Endothelial cell of umbilical vein (primary cell): ENCODE measurements at regions not wholly inside any gene's neighbourhood (a gene's known extent, or its start where the extent isn't known, plus 50 kb on each side); places are given as distances from the start of the nearest gene placed in this dataset.

ENCODE experiments used
- BruUV-seq: library from RNA; stranded (reverse); fragments of 400-500 nt; replicated peaks from 2 replicates; lab custom pipeline; 2021; lab: Mats Ljungman, UMichigan
- CTCF ChIA-PET: fragments of 300-600, 350-600 bp; sonication (Branson Sonifier 250); formaldehyde crosslinking; loops from one replicate; lab custom pipeline; 2021; ENCODE audit warnings: antibody characterized with exemption, inconsistent platforms; lab: Charles Lee
- POLR2A ChIA-PET: fragments of 300-600, 350-600 bp; sonication (Branson Sonifier 250); formaldehyde crosslinking; loops from one replicate; lab custom pipeline; 2021; ENCODE audit warnings: antibody characterized with exemption, inconsistent platforms; lab: Charles Lee
- DNase-seq: peaks from one replicate; pipeline ENCODE4 v3.0.0-alpha.2; 2011; ENCODE audit warnings: low read depth, low spot score
- FAIRE-seq: peaks from 2 replicates; lab custom pipeline; 2011; peaks lifted over from hg19 to GRCh38; lab: Jason Lieb, UNC
- H2AFZ ChIP-seq: 2 replicates; pipeline ENCODE4 v1.6.0; 2012; ENCODE audit warnings: low read depth, low read length, control low read depth, inconsistent platforms
- H3K27ac ChIP-seq: 2 replicates; pipeline ENCODE4 v1.5.1; 2011; ENCODE audit warnings: low read depth, mild to moderate bottlenecking, control low read depth, low read length, moderate library complexity; ENCODE audit not compliant: insufficient read depth
- H3K27me3 ChIP-seq, 2 experiments: 2 replicates each; pipeline versions ENCODE4 v1.6.0 to v1.6.1; 2011; ENCODE audit warnings: low read length in 2 of 2, mixed read lengths in 1 of 2; ENCODE audit not compliant: control insufficient read depth in 2 of 2, insufficient read depth in 2 of 2
- H3K36me3 ChIP-seq, 2 experiments: 2 replicates in 1 of 2; 3 replicates in 1 of 2; pipeline ENCODE4 v1.5.1; 2011; ENCODE audit warnings: low read length in 2 of 2, mild to moderate bottlenecking in 1 of 2, moderate library complexity in 1 of 2; ENCODE audit not compliant: control insufficient read depth in 2 of 2, insufficient read depth in 2 of 2; ENCODE audit errors: extremely low read depth in 1 of 2
- H3K4me1 ChIP-seq: 3 replicates; pipeline ENCODE4 v1.5.1; 2011; ENCODE audit warnings: mild to moderate bottlenecking, low read length; ENCODE audit not compliant: control insufficient read depth, insufficient read depth; ENCODE audit errors: extremely low read depth
- H3K4me2 ChIP-seq: 2 replicates; pipeline ENCODE4 v1.6.1; 2011; ENCODE audit warnings: low read length, control low read depth, mixed read lengths; ENCODE audit not compliant: insufficient read depth
- H3K4me3 ChIP-seq, 3 experiments: fragments of 200-600 bp in 1 of 3; sonication (generic), shearing (Covaris generic) in 1 of 3; replicated peaks in 1 of 3; 2 replicates each; pipeline ENCODE4 v1.5.1; 2011 to 2016; ENCODE audit warnings: control low read depth in 3 of 3, low read length in 3 of 3, mild to moderate bottlenecking in 2 of 3, inconsistent platforms in 1 of 3, low read depth in 1 of 3, moderate library complexity in 1 of 3; ENCODE audit not compliant: insufficient read depth in 1 of 3
- H3K79me2 ChIP-seq: 2 replicates; pipeline ENCODE4 v1.6.0; 2012; ENCODE audit warnings: low read length, inconsistent platforms; ENCODE audit not compliant: control insufficient read depth, insufficient read depth
- H3K9ac ChIP-seq: replicated peaks from 2 replicates; pipeline ENCODE3; 2011; ENCODE audit warnings: low read length, control low read depth; ENCODE audit not compliant: insufficient read depth; ENCODE audit errors: extremely low read depth
- H3K9me1 ChIP-seq: replicated peaks from 3 replicates; pipeline ENCODE4 v1.6.0; 2011; ENCODE audit warnings: mild to moderate bottlenecking, low read length; ENCODE audit not compliant: control insufficient read depth, insufficient read depth; ENCODE audit errors: extremely low read depth
- H3K9me3 ChIP-seq: replicated peaks from 2 replicates; pipeline ENCODE4 v1.5.1; 2012; ENCODE audit warnings: low read length, inconsistent platforms; ENCODE audit not compliant: control insufficient read depth, insufficient read depth
- H4K20me1 ChIP-seq: replicated peaks from 2 replicates; pipeline ENCODE3; 2011; ENCODE audit warnings: mild to moderate bottlenecking, low read length; ENCODE audit not compliant: control insufficient read depth, insufficient read depth; ENCODE audit errors: extremely low read depth
- EZH2 ChIP-seq: IDR thresholded peaks from 2 replicates; pipeline ENCODE4 v1.6.1; 2012; ENCODE audit warnings: borderline replicate concordance, low read depth, mild to moderate bottlenecking, moderate library complexity, low read length, inconsistent platforms; ENCODE audit not compliant: severe bottlenecking
- FOS ChIP-seq: IDR thresholded peaks from 2 replicates; pipeline ENCODE4 v1.6.1; 2011; ENCODE audit warnings: mild to moderate bottlenecking, low read length, moderate library complexity, borderline replicate concordance; ENCODE audit not compliant: insufficient read depth
- GATA2 ChIP-seq: IDR thresholded peaks from 2 replicates; pipeline ENCODE4 v1.7.0; 2011; ENCODE audit warnings: low read depth, mild to moderate bottlenecking, moderate library complexity, mixed read lengths, low read length; ENCODE audit not compliant: insufficient read length, insufficient read depth
- JUN ChIP-seq: IDR thresholded peaks from 2 replicates; pipeline ENCODE4 v1.6.1; 2011; ENCODE audit warnings: borderline replicate concordance, low read depth; ENCODE audit not compliant: insufficient read length, insufficient read depth
- MYC ChIP-seq: IDR thresholded peaks from one replicate; pipeline ENCODE4 v1.6.1; 2011; ENCODE audit warnings: mild to moderate bottlenecking, low read depth, low read length
- POLR2A ChIP-seq: IDR thresholded peaks from 2 replicates; pipeline ENCODE4 v1.6.1; 2012; ENCODE audit warnings: low read depth, mild to moderate bottlenecking, control low read depth, low read length
- POLR2AphosphoS5 ChIP-seq: IDR thresholded peaks from 2 replicates; pipeline ENCODE4 v1.6.1; 2012; ENCODE audit warnings: low read depth, mild to moderate bottlenecking, control low read depth, low read length, moderate library complexity; ENCODE audit not compliant: insufficient read depth
- dilution Hi-C: fragments of 300-500 bp; cut with MboI; formaldehyde crosslinking; loops from one replicate; pipeline ENCODE4 v1.15.0; 2019; ENCODE audit warnings: low sequenced_read_pairs; ENCODE audit not compliant: extremely low pct_ligation_motif_present
- intact Hi-C: fragments of 100-400 bp; cut with micrococcal nuclease; formaldehyde crosslinking; loops from one replicate; pipeline ENCODE4 v1.10.0; 2022
- TF ChIP-seq, protein P1 (sequence below), 2 donors: IDR thresholded peaks; 1 replicate in 1 of 2; 2 replicates in 1 of 2; pipeline ENCODE4 v1.5.1; 2011; ENCODE audit warnings: low read length in 2 of 2, mild to moderate bottlenecking in 2 of 2, moderate library complexity in 2 of 2, control low read depth in 1 of 2, inconsistent platforms in 1 of 2, low read depth in 1 of 2; ENCODE audit not compliant: insufficient read depth in 1 of 2; ENCODE audit errors: extremely low read depth in 1 of 2
- TF ChIP-seq, protein P2 (sequence below): IDR thresholded peaks from 2 replicates; pipeline ENCODE4 v1.6.1; 2011; ENCODE audit not compliant: insufficient read depth, insufficient read length

DNA sequence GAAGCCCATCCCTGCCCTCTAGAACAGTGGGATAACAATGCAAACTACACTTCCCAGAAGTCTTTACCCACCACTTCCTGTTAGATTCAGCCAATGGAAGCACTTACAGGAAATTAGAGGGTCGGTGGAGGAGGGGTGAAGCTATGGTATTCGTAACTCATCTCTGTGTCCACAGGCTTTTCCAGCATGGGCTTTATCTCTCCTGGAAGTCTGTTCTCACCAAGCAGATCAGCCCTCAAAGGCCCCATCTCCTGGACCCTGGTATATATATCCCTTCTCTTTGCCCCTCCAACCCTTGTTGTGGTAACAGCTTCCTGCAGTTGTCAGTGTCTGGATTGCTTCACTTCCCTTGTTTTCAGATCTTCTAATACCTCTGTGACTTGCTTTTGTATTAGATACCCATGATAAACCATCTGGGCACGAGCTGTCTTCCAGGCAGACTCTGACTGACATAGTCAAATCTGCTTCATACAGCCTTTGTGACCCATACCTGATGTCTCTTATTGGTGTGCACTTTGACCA lies 475.0 kb upstream of the POU3F3 start:
- no peak overlapping the region for H3K4me3 ChIP-seq
- no peak overlapping the region for H3K4me2 ChIP-seq
- H3K9me1 ChIP-seq, result no peaks in the 10 kb centered on the region
- no peak for FAIRE-seq
- H3K36me3 ChIP-seq, result no peaks in the 10 kb centered on the region
- no peaks in the 10 kb centered on the region for H4K20me1 ChIP-seq
- intact Hi-C loops, result no loop called here
- peaks cover 4% of the 10 kb centered on the region for H3K9me3 ChIP-seq
- H3K79me2 ChIP-seq, result no peaks in the 10 kb centered on the region
- dilution Hi-C loops, result no loop called here
- TF ChIP-seq GATA2 (no peak), JUN (no peak), FOS (no peak)
- H3K27ac ChIP-seq, result no peak overlapping the region
- H2AFZ ChIP-seq, result no peak overlapping the region
- no TSS peak for BruUV-seq
- ChIA-PET POLR2A (no interaction called here), CTCF (no interaction called here)
- no peak overlapping the region for H3K9ac ChIP-seq
- H3K4me1 ChIP-seq, result no peaks in the 10 kb centered on the region
- no peak for DNase-seq
- H3K27me3 ChIP-seq, result no peaks in the 10 kb centered on the region

DNA sequence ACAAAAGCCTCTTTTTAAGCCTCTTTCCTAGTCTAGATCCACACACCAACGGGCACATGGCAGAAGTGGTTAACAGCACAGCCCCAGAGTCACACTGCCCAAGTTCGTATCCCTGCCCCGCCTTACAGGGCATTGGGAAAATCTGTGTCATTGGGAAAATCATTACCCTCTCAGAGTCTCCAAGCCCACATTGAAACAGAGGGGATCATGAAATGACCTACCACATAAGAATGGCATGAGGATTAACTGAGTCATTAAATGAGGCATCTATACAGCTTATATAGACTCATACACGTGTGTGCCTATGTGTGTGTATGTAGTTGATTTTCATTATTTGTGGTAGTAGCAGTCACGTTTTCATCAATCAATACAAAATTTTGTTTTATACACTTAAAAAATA lies 469.0 kb upstream of the POU3F3 start:
- Histone ChIP-seq H3K9ac (no peak overlapping the region), H3K9me3 (no peaks in the 10 kb centered on the region), H3K27ac (no peak overlapping the region), H3K36me3 (no peaks in the 10 kb centered on the region), H4K20me1 (no peaks in the 10 kb centered on the region), H3K27me3 (no peaks in the 10 kb centered on the region), H3K9me1 (no peaks in the 10 kb centered on the region), H3K4me1 (no peaks in the 10 kb centered on the region), H3K4me3 (no peak overlapping the region), H3K79me2 (no peaks in the 10 kb centered on the region), H3K4me2 (no peak overlapping the region), H2AFZ (no peak overlapping the region)
- POLR2A ChIA-PET, result no interaction called here
- BruUV-seq, result no TSS peak
- CTCF ChIA-PET, result no interaction called here
- dilution Hi-C loops, result no loop called here
- DNase-seq (no peak), FAIRE-seq (no peak)
- TF ChIP-seq, protein P1, sequence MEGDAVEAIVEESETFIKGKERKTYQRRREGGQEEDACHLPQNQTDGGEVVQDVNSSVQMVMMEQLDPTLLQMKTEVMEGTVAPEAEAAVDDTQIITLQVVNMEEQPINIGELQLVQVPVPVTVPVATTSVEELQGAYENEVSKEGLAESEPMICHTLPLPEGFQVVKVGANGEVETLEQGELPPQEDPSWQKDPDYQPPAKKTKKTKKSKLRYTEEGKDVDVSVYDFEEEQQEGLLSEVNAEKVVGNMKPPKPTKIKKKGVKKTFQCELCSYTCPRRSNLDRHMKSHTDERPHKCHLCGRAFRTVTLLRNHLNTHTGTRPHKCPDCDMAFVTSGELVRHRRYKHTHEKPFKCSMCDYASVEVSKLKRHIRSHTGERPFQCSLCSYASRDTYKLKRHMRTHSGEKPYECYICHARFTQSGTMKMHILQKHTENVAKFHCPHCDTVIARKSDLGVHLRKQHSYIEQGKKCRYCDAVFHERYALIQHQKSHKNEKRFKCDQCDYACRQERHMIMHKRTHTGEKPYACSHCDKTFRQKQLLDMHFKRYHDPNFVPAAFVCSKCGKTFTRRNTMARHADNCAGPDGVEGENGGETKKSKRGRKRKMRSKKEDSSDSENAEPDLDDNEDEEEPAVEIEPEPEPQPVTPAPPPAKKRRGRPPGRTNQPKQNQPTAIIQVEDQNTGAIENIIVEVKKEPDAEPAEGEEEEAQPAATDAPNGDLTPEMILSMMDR (IDR thresholded peaks at IDR 0.05; ENCODE audit: extremely low read depth in 1 of 2, insufficient read depth in 1 of 2, low read depth in 1 of 2, low read length in 2 of 2), result no peak
- TF ChIP-seq MYC, result no peak
- no peak for TF ChIP-seq EZH2
- TF ChIP-seq GATA2, result no peak
- no peak for TF ChIP-seq POLR2A
- no peak for TF ChIP-seq JUN
- TF ChIP-seq POLR2AphosphoS5, result no peak
- no peak for TF ChIP-seq FOS
- TF ChIP-seq, protein P2, sequence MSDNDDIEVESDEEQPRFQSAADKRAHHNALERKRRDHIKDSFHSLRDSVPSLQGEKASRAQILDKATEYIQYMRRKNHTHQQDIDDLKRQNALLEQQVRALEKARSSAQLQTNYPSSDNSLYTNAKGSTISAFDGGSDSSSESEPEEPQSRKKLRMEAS, result no peak
- intact Hi-C loops, result no loop called here
